Choroid plexus epithelial cell (primary cell): ENCODE measurements at regions not wholly inside any gene's neighbourhood (a gene's known extent, or its start where the extent isn't known, plus 50 kb on each side); places are given as distances from the start of the nearest gene placed in this dataset.

Experiments used
- DNase-seq: peaks from one replicate; pipeline ENCODE4 v3.0.0-alpha.2; 2010; ENCODE audit warnings: low read depth
- H3K4me3 ChIP-seq: 2 replicates; pipeline ENCODE4 v1.5.1; 2011; ENCODE audit warnings: low read depth, mild to moderate bottlenecking, control low read depth, low read length, moderate library complexity
- TF ChIP-seq, protein P1 (sequence below): conservative IDR thresholded peaks from 2 replicates; pipeline ENCODE4 v1.5.1; 2011; ENCODE audit warnings: low read depth, mild to moderate bottlenecking, control low read depth, inconsistent platforms, low read length, moderate library complexity

DNA sequence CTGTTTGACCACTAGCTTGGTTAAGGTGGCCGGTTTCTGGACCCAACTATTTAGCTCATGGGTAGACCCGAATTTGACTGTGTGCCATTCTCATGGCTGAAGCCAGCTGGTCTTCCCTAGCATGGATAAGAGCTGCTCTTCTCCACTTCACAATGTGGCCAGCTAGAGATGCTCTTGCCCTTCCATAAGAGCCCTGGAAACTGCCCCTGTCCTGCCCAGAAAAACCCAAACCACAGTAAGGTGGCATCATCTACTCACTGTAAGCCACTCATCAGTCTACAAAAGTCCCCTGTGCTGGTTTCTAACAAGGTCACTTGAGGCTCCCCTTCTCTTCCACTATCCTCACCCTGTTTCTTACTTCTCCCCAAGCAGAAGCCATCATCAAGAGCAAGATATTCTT, 165.1 kb downstream of the HS3ST2 start:
- no peak overlapping the region for H3K4me3 ChIP-seq
- DNase-seq = no peak
- TF ChIP-seq, protein P1, sequence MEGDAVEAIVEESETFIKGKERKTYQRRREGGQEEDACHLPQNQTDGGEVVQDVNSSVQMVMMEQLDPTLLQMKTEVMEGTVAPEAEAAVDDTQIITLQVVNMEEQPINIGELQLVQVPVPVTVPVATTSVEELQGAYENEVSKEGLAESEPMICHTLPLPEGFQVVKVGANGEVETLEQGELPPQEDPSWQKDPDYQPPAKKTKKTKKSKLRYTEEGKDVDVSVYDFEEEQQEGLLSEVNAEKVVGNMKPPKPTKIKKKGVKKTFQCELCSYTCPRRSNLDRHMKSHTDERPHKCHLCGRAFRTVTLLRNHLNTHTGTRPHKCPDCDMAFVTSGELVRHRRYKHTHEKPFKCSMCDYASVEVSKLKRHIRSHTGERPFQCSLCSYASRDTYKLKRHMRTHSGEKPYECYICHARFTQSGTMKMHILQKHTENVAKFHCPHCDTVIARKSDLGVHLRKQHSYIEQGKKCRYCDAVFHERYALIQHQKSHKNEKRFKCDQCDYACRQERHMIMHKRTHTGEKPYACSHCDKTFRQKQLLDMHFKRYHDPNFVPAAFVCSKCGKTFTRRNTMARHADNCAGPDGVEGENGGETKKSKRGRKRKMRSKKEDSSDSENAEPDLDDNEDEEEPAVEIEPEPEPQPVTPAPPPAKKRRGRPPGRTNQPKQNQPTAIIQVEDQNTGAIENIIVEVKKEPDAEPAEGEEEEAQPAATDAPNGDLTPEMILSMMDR = no peak

DNA sequence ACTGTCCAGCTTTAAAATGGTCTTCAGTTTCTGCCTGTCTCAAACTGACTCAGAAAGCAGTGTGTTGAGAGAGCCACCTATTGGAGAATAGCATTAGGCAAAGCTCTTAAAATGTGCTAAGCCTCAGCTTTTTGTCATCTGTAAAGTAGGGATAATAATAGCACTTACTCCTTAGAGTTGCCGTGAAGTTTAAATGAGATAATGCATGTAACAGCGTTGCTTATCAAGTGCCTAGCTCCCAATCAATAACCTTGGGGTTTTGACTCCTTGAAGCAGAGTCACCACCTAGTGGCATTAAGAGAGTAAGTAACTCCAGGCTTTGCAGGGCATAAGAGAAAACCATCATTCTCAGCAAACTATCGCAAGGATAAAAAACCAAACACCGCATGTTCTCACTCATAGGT, 163.3 kb downstream of the HS3ST2 start:
- TF ChIP-seq, protein P1 = no peak
- DNase-seq = no peak
- no peak overlapping the region for H3K4me3 ChIP-seq

DNA sequence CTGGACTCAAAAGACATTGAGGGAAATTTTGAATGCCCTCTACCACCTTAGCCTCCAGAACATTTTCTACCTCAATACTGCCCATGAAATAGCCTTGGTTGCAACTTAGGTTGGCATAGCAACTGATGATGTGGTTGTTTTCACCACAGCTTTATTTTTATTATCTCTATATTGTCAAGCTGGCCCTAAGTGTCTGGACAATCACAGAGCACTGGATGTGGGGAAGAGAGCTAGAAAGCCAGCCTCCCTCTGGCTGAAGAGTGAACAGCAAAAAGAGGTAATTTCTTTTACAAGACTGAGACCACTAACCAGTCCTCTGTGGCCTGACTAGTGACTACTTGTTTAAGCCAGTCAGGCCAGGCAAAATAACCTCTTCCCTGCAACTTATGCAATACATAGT, 159.6 kb downstream of the HS3ST2 start:
- no peak overlapping the region for H3K4me3 ChIP-seq
- TF ChIP-seq, protein P1 = no peak
- no peak for DNase-seq

DNA sequence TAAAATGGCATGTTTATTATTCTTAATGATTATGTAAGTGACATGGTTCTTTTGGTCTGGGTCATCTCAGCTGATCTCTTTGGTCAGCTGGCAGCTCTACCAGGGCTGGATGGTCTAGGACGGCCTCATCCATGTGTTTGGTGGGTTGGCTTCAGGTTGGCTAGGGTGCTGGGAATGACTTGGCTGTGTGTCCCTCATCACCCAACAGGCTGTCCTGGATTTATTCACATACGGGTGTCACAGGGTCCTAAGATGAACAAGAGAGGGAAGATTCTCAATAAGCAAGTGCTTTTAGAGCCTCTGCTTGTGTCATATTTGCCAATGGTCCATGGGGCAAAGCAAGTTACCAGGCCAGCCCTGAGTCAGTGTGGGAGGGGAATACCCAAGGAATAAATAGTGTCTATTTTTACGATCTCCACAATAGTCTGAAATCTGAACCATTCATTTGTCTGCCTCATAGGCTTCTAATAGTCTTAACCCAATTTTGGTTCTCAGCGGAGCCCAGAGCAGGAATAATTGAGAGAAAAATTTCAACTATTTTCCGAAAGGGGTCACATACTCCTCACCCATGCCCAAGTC, 157.5 kb downstream of the HS3ST2 start:
- TF ChIP-seq, protein P1 = no peak

DNA sequence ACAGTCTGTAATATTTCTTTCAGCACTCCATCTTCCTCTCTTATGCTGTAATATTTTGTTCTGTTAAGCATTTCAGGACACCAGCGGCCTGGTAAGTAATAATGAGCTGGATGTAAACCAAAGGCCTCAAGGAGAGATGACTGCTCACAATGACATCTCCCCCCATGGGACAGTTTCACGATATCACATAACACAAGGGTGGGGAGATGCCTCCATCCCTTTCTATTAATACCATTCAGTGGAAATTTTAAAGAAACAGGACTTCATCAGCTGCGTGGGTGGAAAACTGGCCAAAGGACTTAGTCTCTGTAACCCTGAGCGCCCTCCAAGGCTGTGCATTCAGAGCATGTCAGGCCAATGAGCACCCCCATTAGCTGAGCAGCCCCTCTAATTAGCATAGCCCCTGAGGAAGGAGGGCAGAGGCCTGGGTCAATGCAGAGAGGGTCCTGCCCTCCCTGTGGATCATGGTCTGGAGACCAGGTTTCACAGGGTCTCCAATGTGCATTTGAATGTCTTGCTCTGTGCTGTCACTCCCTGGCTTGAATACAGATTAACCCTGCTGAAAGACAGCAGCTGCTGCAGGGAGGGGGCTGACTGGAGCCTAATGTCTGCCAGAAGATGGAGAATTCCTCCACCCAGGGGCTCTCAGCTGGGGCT, 156.4 kb downstream of the HS3ST2 start:
- H3K4me3 ChIP-seq = no peak overlapping the region
- no peak for DNase-seq
- TF ChIP-seq, protein P1 = no peak

More for the DNA sequence above, 157.5 kb downstream of the HS3ST2 start:
- DNase-seq = no peak
- no peak overlapping the region for H3K4me3 ChIP-seq

DNA sequence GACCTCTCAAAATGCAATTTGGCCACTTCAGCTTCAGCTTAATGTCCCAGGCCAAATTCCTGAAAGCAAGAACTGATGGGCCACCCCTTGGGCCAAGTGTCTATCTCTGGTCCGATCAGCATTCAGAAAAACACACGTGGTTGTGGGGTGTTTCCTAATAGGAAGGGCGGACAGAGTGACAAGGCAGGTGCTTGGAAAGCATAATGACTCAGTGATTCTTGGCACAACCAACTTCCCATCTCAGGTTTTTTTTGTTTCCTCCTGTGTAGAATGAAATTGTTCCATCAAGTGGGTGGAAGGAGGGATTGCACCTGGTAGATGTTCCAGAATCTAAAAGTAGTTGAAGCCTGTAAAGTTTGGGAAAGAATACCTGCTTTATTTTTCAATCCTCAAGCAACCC, 155.6 kb downstream of the HS3ST2 start:
- TF ChIP-seq, protein P1 = no peak
- DNase-seq = no peak
- H3K4me3 ChIP-seq = no peak overlapping the region

DNA sequence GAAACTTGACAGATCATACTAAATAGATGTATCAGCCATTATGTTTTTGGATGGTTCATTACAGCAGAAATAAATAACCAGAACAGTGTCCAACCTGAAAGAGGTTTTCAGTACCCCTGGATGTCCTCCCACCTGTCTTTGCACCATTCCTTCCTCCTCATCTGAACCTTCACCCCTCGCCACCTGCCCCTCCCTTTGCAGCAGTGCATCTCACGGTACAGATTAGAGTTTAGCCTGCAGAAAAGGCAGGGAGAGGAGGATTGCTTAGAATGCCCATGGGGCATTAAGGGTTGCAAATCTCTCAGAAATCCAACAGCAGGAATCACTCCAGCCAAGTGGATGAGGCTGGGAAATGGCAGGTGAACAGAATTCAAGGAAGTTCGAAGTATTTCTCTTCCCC, 155.0 kb downstream of the HS3ST2 start:
- no peak overlapping the region for H3K4me3 ChIP-seq
- TF ChIP-seq, protein P1 = no peak
- no peak for DNase-seq
